ENCODE measurements at regions not wholly inside any gene's neighbourhood (a gene's known extent, or its start where the extent isn't known, plus 50 kb on each side); places are given as distances from the start of the nearest gene placed in this dataset.

DNA sequence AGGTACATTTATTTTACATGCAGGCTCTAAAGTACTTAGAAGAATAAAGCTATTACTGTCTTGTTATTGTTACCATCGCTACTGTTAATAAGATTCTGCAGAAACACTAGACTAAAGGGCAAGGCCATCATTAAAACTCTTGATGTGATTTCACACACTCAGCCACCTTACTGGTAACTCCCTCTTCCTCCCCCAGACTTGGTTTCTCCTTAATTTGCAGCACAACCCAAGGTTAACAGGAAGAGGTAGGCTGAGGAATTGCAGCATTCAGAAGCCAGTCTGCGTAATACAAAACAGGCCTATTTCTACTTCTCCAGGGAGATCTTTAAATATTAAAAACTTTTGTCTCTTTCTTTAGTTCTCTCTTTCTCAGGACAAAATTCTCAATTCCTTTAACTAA lies 210.3 kb downstream of the BTG1 start:
- in situ Hi-C loops (cut with MboI; ENCODE audit: low sequenced_read_pairs), result no loop called here

DNA sequence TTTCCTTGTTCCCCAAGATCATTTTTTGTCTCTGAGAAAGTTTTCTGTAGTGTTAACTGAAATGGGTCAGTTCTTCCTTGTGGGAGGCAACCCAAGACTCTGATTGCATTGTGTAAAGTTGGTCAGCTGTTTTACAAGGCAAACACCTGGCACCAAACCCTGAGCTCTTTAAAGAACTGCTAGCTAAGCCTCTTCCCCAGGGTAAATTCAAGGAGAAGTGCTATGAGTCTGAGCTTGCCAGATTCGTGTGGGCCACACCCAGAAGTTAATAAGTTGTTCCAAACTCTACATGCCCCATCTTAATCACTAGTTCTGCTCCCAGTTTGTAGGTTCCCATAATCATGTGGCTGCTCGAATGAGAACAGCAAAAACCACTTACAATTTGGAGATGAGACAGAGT lies 214.5 kb downstream of the BTG1 start:
- in situ Hi-C loops (cut with MboI; ENCODE audit: low sequenced_read_pairs), result no loop called here

DNA sequence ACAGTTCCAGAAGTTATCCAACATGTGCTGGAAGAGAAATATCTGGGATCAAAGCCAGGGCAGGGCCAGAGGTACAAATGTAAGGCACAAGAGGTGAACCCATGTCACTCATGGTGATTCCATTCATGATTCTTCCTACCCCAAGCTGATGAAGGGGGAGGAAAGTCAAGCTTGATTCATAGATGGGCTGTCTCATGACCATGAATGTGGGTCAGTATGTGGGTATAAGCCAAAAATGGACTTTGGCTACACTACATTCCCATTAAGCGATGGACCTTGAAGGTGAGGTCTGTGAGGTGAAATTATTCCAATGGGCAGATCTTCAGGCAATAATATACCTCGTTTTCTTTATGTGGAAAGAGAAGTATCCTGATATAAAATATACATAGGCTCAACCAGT lies 217.1 kb downstream of the BTG1 start:
- in situ Hi-C loops (cut with MboI; ENCODE audit: low sequenced_read_pairs), result no loop called here

DNA sequence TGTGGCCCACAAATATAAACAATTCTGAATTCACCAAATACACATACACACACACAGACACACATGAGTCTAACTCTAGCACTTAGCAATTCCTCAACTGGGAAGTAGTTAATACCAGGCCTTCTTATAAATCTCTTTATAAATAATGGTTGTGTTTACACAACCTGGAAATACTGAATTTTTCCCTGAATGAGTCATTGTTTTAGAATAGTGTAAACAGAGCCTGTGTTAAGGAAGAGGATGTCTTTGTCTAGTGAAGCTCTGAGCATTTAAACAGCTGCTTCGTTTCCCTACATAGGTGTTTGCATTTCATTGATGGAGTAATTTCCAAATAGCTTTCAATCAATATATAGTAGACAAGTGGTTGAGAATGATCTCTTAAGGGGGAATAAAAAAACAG lies 218.8 kb downstream of the BTG1 start:
- in situ Hi-C loops (cut with MboI; ENCODE audit: low sequenced_read_pairs), result no loop called here

DNA sequence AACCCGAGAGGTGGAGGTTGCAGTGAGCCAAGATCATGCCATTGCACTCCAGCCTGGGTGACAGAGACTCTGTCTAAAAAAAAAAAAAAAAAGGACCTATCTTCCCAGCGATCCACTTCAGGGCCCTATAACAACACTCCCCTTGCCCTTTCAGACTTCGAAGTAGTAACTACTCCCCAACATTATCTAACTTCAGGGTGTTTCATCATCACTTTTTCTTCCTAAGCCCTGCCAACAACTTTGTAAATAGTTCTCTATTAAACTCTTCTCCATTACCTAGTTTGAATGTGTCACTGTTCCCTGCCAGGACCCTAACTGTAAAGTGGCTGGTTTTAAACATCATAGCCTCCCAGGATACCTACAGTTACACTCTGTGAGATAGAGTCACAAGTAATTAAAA lies 220.8 kb downstream of the BTG1 start:
- in situ Hi-C loops (cut with MboI; ENCODE audit: low sequenced_read_pairs), result no loop called here

DNA sequence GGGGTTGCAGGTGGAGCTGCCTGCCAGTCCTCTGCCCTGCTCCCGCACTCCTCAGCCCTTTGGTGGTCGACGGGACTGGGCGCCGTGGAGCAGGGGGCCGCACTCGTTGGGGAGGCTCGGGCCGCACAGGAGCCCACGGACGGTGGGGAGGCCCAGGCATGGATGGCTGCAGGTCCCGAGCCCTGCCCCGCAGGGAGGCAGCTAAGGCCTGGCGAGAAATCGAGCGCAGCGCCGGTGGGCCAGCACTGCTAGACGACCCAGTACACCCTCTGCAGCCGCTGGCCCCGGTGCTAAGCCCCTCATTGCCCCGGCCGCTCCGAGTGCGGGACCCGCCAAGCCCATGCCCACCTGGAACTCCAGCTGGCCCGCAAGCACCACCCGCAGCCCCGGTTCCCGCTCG lies 221.8 kb downstream of the BTG1 start:
- in situ Hi-C loops (cut with MboI; ENCODE audit: low sequenced_read_pairs), result no loop called here

DNA sequence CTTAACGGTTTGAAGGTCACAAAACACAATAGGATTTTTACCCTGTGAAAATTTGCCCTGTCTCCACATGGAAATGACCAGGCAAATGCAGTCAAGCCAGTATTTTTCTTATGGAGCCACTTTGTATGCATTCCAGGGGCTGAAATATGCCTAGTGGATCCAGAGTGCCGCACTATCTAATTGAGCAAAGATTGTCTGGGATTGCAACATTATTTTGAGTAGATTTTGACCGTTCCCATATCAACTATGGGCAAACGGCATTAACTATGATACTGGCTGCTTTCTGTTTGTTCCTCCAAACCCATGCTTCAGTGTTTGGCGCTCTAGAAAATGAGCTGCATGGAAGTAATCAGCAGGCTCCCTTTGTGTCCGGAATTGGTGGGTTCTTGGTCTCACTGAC lies 223.0 kb downstream of the BTG1 start:
- in situ Hi-C loops (cut with MboI; ENCODE audit: low sequenced_read_pairs), result no loop called here

DNA sequence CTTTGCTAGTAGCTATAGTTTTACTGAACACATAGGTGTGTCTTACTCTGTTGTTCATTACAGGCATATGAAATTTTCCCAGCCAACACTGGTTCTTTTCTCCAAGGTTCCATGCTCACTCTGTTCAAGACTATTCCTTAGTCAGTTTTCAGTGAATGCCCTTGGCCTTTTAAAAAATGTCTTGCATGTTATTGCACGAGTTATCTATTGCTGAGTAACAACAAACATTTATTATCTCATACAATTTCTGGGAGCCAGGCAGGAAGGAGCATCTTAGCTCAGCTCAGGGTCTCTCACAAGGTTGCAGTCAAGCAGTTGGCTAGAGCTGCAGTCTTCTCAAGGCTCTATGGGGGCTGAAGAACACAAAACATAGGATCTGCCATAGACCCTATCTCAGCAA lies 223.5 kb downstream of the BTG1 start:
- in situ Hi-C loops (cut with MboI; ENCODE audit: low sequenced_read_pairs), result no loop called here

DNA sequence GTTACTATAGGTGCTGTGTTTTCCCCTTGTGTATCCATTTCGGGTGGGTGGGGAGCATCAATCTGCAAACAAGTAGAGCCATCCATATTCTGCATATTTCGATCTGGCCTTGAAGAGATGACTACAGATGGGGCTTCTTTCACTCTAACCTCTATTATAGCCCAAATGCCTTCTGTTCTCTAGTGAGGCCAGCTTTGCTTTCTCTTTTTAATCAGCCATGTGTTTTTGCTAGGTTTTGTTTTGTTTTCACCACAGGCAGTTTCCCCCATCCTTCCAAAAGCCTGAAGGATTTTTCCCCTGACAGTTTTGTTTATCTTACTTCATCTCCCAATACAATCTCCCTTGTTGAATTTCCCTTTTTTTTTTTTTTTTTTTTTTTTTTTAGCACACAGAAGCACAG lies 224.1 kb downstream of the BTG1 start:
- in situ Hi-C loops (cut with MboI; ENCODE audit: low sequenced_read_pairs), result no loop called here

DNA sequence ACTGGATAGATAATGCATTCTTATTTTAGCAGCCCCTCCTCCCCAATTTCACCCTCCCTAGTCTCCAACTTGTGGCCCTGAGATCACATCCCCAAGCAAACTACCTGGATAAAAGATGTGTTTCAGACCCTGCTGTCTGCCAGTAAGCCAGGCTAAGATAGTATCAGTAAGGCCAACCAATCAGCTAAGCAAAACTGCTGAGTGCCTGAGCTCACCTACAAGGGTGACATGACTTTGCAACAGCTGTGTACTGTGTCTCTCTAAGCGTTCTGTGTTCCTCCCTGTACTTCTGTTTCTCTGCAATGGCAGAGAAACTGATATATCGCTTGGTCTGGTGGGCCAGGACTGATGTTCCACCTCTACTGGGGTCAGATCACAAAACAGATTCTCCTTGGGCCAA lies 224.9 kb downstream of the BTG1 start:
- in situ Hi-C loops (cut with MboI; ENCODE audit: low sequenced_read_pairs), result no loop called here

DNA sequence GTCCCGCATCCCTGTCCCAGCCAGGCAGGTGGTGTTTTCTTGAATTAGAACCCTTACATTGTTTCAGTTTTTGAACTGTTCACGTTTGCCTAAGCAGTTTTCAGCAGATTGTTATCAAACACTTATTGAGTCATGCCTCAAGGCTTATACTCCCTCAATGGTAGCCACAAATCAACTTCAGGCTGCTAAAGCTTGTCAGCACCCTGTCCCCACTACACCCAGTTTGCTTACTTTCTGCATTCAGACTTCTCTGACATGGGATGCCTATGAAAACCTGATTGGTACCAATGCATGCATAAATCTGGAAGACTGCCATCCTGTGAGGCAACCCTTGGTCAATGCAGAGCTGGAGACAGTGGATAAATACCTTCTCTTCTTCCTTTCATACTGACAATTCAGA lies 225.4 kb downstream of the BTG1 start:
- in situ Hi-C loops (cut with MboI; ENCODE audit: low sequenced_read_pairs), result no loop called here

DNA sequence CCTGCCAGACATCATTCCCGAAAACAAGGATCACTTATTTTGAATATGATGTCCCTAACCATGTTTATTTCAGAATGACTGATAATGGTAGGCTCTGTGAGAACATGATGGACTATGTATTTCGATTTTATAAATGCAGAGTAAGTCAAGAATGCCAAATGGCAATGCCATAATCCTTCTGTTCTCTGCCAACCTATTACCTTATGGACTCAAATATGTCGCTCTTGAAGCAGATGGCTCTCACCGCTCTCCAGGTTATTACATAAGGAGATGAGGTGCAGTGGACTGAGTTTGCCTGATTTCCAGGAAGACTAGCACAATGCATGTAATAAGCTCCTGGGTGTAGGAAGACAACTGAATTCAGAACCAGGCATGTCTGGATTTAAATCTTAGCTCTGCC lies 227.2 kb downstream of the BTG1 start:
- in situ Hi-C loops (cut with MboI; ENCODE audit: low sequenced_read_pairs), result no loop called here

DNA sequence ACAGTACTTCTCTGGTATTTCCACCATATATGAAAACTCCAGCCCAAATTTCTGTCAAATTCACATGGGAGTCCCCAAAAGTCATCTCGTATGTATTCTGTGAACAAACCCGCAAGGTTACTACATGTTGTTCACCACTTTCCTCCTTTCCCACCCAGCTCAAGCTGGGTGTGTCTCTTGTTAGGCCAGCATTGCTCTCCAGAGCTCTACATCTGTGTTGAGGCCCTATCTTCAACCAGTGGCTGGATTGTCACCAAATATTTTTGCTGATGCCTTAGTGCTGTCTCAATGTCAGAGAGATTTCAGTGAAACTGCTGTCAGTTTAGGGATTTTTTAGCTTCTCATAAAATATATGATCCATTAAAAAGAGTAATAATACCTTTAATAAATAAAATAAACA lies 230.9 kb downstream of the BTG1 start:
- in situ Hi-C loops (cut with MboI; ENCODE audit: low sequenced_read_pairs), result no loop called here

DNA sequence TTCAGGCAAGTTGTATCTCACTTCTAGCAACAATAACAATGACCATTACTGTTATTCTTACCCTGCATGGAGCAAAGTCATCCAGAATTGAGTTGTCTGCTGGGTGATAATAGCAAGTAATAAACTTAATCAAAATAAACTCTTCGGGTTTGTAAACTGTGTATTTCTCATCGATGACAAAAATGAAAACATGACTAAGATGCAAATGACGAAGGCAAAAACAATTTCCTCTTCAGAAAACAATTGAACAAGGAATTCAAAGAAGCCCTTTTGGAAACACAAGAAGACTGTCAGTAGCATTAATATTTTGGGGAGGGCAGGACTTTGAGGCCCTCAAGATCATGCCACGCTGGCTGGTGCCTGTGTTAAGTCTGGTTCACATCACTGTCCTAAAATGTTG lies 232.0 kb downstream of the BTG1 start:
- in situ Hi-C loops (cut with MboI; ENCODE audit: low sequenced_read_pairs), result no loop called here

DNA sequence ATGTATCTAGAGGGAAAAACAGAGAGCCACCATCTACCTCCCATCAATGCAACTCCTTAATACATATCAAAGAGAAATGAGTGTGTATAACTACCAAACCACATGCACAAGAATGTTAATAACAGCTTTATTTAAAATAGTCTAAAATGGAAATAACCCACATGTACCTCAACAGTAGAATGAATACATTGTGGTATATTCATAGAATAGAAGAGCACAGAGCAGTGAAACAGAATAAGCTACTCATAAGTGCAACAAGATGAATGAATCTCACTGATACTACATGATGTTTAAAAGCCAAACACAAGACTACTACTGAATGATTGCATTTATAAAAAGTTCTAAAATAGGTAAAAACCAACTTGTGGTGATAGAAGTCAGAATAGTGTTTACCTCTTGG lies 232.5 kb downstream of the BTG1 start:
- in situ Hi-C loops (cut with MboI; ENCODE audit: low sequenced_read_pairs), result no loop called here

DNA sequence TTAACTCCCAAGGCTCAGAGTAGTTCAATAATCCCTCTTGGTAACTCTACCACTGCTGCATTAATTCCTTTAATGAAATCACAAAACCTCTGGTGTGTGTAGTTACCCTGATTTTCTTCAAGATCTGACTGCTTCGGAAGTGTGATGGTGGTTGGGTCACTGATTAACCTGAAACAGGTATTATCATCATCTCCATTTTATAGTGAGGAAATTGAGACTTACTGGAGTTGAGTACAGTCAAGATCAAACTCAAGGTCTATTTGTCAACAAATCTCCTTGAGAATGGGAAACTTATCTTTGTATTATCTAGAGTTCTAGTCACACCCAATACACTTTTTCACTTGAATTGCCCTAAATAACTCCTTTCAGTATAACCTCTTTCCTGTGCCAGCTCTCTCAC lies 233.5 kb downstream of the BTG1 start:
- in situ Hi-C loops (cut with MboI; ENCODE audit: low sequenced_read_pairs), result no loop called here

DNA sequence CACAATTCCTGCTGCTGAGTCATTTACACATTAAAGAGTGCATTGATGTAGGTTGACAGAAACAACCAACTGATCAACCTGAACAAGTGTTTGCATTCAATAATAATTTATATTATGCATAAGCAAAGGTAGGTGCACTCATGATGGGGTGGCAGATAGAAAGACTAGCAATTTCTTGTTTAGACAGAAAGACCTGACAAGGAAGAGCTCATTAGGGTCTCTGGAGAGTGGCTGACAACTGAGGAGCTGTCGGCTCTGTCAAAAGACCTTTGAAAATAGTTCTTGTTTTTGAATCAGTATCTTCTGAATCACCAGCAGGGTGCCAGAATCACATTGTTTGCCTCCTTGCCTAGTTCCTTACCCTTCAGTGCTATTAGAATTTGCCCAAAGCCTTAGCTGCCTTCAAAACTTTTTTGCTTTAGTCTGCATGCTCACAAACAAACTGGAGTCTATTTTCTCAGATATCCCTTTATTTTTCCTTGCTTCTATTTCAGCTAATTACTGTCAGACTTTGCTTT lies 234.7 kb downstream of the BTG1 start:
- in situ Hi-C loops (cut with MboI; ENCODE audit: low sequenced_read_pairs), result no loop called here

DNA sequence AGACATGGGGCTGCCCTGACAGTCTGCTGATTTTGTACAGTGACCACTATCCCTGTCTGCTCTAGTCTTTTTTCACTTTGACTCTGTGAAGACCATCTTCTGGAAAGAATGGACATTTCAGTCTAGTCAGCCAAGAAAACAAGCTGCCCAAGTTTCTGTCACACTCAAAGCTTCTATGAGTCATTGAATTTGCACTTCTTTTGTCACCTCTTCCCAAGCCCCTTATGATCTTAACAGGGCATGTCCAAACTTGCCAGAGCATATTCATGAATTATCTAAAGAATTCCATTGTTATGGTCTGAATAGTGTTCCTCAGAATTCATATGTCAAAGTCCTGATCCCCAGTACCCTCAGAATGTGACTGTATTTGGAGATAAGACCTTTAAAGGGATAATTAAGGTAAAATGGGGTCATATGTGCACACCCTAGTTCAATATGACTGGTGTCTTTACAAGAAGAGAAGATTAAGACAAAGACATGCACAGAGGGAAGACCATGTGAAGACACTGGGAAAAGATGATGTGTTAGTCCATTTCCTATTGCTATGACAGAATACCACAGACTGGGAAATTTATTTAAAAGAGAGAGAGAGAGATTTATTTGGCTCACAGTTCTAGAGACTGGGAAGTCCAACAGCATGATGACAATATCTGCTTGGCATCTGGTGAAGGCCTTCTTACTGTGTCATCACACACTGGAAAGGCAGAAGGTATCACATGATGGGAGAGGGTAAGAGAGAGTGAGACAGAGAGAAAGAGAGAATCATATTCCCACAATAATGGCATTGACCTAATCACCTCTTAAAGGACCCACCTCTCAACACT lies 242.6 kb downstream of the BTG1 start:
- in situ Hi-C loops (cut with MboI; ENCODE audit: low sequenced_read_pairs), result no loop called here

DNA sequence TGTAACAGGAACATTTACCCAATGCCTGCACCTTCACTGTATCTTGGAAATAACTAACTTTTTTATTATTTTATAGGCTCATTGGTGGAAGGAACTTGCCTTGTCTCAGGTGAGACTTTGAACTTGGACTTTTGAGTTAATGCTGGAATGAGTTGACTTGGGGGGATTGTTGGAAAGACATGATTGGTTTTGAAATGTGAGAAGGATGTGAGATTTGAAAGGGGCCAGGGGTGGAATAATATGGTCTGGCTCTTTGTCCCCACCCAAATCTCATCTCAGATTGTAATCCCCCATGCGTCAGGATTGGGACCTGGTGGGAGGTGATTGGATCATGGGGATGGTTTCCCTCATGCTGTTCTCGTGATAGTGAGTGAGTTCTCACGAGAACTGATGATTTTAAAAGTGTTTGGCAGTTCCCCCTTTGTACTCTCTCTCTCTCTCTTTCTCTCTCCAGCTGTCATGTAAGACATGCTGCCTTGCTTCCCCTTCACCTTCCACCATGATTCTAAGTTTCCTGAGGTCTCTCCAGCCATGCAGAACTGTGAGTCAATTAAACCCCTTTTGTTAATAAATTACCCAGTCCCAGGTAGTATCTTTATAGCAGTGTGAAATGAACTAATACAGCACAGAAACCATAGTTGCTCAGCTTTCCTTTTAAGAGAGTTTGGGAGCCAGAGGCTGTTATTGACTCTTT lies 244.1 kb downstream of the BTG1 start:
- in situ Hi-C loops (cut with MboI; ENCODE audit: low sequenced_read_pairs), result no loop called here

DNA sequence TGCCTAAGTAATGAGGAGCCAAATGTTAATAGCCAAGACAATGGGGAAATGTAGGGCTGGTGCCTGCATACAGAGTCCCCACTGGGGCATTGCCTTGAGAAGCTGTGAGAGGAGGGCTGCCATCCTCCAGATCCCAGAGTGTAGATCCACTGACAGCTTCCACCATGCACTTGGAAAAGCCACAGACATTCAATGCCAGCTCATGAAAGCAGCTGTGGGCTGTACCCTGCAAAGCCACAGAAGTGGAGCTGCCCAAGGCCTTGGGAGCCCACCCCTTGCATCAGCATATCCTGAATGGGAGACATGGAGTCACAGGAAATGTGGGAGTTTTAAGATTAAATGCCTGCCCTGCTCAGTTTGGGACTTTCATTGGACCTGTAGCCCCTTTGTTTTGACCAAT lies 244.7 kb downstream of the BTG1 start:
- in situ Hi-C loops (cut with MboI; ENCODE audit: low sequenced_read_pairs), result no loop called here

DNA sequence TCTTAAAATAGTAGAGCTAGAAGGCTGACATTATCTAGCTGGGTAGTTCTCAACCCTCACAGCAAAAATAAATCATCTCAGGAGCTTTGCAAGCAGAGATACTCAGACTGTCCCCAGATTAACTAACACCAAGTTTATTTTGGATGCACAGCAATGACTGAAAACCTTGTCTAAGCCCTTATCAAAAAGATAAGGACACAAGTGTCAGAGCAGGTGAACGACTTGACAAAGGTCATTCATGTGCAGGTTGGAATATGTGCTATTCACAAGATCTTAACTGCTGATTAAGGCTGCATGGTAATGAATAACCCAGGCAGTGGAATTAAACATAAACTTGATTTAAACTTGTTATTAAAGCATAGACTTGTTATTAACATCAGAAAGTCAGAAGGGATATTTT lies 246.6 kb downstream of the BTG1 start:
- in situ Hi-C loops (cut with MboI; ENCODE audit: low sequenced_read_pairs), result no loop called here

DNA sequence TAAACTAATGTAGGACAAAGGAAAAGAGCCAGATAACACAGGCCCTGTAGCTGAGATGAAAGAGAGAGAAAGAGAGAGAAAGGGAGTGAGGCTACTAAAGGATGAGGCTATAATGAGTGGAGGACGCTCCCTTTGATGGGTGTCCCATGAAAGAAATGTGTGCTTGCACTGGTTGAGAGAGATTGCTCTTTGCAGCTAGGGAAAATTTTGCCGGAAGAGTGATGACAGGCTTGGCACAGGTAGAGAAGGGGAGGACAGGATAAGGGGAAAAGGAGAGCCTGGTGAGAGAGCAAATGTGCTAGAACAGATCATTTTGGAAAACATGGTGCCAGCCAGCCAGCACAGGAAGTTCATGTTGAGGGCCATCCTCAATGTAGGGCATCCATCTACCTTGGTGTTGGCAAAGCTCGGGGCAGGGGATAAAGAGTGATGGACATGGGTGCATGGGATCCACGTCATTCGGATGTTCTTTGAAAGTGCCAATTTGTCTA lies 248.6 kb downstream of the BTG1 start:
- in situ Hi-C loops (cut with MboI; ENCODE audit: low sequenced_read_pairs), result no loop called here
